ENCODE measurements at regions not wholly inside any gene's neighbourhood (a gene's known extent, or its start where the extent isn't known, plus 50 kb on each side); places are given as distances from the start of the nearest gene placed in this dataset.

DNA sequence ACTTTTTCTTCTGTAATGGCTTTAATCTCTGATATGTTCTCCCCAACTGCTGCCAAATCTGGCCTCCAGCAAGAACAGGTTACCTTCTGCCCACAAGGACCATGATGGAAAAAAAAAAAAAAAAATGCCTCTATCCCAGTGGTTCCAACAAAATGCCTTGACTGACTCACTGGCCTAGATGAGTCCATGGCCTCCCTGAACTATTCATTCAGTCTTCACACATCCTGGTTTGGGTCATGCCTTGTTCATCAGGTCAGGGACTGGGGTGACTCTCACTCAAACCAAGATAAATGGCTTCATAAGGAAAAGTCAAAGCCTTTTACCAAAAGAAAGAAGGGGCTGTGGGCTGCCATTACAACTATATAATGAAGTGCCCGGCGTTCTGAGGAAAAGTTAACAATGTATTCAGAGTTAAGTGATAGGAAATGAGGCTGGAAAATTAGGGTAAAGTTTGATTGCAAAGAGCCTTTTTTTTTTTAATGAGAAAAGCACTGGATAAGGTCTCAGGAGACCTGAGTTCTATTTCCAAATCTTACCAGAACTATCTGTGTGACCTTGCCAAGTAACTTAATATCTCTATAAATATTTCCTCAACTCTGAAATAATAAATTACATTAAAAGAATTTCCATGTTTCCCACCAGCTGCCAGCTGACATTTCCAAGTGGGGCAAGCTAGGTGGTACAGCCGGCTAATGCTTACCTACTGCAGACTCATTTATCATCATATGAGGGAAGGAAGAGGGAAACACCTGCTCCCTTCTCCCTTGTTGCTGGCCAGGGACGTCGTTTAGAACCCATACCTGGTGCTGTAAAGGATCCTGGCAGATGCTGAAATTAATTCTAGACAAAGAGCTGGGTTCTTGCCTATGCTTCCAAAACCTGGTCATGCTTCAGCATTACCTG is 380.0 kb upstream of the MARCKS start:
- TF ChIP-seq, protein P1, sequence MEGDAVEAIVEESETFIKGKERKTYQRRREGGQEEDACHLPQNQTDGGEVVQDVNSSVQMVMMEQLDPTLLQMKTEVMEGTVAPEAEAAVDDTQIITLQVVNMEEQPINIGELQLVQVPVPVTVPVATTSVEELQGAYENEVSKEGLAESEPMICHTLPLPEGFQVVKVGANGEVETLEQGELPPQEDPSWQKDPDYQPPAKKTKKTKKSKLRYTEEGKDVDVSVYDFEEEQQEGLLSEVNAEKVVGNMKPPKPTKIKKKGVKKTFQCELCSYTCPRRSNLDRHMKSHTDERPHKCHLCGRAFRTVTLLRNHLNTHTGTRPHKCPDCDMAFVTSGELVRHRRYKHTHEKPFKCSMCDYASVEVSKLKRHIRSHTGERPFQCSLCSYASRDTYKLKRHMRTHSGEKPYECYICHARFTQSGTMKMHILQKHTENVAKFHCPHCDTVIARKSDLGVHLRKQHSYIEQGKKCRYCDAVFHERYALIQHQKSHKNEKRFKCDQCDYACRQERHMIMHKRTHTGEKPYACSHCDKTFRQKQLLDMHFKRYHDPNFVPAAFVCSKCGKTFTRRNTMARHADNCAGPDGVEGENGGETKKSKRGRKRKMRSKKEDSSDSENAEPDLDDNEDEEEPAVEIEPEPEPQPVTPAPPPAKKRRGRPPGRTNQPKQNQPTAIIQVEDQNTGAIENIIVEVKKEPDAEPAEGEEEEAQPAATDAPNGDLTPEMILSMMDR (IDR thresholded peaks at IDR 0.05; ENCODE audit: low read length, missing control alignments) = no peak
- no peak overlapping the region for H3K4me3 ChIP-seq (replicated peaks; ENCODE audit: low read depth, low read length)
- no peak for DNase-seq (ENCODE audit: low read depth)

DNA sequence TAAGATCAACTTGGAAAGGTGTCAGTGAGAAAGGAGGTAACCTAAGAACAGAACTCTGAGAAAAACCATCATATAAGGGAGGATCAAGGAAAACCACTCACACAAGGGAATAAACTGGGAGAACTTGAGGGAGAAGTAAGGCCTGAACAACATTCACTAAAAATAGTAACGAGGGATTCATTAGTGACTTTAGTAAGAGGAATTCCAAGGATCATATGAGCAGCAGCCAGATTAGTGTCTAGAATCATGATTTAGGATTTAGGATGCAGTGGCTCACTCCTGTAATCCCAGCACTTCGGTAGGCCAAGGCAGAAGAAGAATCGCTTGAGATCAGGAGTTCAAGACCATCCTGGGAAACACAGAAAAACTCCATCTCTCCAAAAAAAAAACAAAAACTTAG is 376.5 kb upstream of the MARCKS start:
- no peak for DNase-seq (ENCODE audit: low read depth)
- TF ChIP-seq, protein P1 (IDR thresholded peaks at IDR 0.05; ENCODE audit: low read length, missing control alignments) = no peak
- H3K4me3 ChIP-seq (replicated peaks; ENCODE audit: low read depth, low read length) = no peak overlapping the region

DNA sequence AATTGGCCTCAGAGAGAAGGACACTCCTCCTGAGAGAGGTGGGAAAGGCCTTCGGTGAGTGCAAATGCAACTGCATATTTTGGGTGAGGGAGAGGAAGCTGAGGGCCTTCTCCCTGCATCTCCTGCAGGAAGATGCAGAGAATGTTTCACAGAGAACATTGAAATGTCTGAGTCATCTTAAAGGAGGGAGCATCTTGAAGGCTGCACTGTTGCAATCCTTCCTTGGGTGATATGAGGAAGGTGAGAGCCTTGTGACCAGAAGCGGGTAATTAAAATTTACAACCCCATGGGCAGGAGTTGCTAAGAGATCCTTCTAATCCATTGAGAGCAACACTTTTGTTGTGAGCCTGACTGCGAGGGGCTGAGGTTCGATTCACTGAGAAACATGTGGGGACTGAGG is 375.7 kb upstream of the MARCKS start:
- DNase-seq (ENCODE audit: low read depth) = peak; percentile 34
- H3K4me3 ChIP-seq (replicated peaks; ENCODE audit: low read depth, low read length) = no peak overlapping the region
- TF ChIP-seq, protein P1 (IDR thresholded peaks at IDR 0.05; ENCODE audit: low read length, missing control alignments) = no peak

DNA sequence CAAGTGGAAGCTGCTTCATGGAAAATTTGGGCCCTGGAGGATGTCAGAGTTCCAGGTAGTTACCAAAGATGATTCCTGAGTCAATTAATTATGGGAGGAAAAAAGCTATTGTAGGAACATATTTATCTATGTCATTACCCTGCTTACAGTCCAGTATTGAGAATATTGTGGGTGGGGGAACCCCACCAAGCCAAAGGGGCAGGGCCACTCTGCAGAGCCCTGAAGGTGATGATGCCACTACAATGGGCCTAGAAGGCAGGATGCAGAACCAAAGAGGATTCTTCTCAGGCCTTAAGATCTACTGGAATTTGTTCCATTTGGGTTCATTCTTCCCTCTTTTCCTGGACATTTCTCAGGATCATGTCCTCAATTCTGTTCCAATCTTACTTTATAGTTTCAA is 375.2 kb upstream of the MARCKS start:
- H3K4me3 ChIP-seq (replicated peaks; ENCODE audit: low read depth, low read length) = no peak overlapping the region
- DNase-seq (ENCODE audit: low read depth) = no peak

DNA sequence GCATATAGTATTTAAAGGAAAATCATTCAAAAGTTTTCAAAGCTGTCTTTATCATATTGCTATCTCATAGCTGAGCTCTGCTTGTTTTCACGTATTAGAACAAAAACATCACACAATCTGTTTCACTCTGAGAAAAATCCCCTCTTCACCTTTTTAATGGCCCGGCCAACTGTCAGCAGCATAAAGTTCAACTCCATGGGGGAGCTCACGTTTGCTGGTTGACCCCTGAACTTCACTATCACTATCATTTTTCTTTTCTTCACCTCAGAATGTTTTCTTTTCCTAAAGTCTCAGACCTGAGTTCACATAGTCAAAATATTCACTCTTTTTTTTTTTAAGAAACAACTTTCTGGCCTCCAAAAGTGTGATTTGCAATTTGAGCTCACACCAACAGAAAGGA is 374.4 kb upstream of the MARCKS start:
- no peak for DNase-seq (ENCODE audit: low read depth)
- H3K4me3 ChIP-seq (replicated peaks; ENCODE audit: low read depth, low read length) = no peak overlapping the region
- TF ChIP-seq, protein P1 (IDR thresholded peaks at IDR 0.05; ENCODE audit: low read length, missing control alignments) = no peak

More for the DNA sequence above, 375.2 kb upstream of the MARCKS start:
- TF ChIP-seq, protein P1 (IDR thresholded peaks at IDR 0.05; ENCODE audit: low read length, missing control alignments) = no peak

DNA sequence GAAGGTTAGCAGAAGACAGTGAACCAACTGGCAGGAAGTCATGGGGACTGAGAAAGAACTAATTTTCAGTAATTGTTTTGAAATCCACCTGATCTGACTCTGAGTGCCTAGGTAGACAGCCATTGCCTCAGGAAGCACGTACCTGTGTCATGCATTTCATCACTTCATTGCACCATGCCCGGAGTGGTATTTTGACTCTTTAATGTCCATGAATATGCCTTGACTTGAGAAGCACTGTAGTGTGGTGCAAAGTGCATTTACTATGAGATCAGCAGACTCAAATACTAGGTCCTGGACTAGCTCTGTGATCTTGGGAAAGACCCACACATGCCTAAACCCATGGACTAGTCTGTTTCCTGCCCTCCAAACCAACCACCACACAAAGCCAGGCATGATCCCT is 370.9 kb upstream of the MARCKS start:
- H3K4me3 ChIP-seq (replicated peaks; ENCODE audit: low read depth, low read length) = no peak overlapping the region
- DNase-seq (ENCODE audit: low read depth) = no peak
- TF ChIP-seq, protein P1 (IDR thresholded peaks at IDR 0.05; ENCODE audit: low read length, missing control alignments) = no peak
